ENCODE measurements at regions not wholly inside any gene's neighbourhood (a gene's known extent, or its start where the extent isn't known, plus 50 kb on each side); places are given as distances from the start of the nearest gene placed in this dataset.

- TF ChIP-seq CTCF (IDR thresholded peaks at IDR 0.05) (no peak), POLR2A (IDR thresholded peaks at IDR 0.05) (no peak), EP300 (IDR thresholded peaks at IDR 0.05) (no peak)
These were observed 96.3 kb upstream of the CES5A start for GRCh38 chr16:55971447-55971846.

Measured in ovary (tissue), 3 donors.